Karpas-422 (cell line): ENCODE measurements at regions not wholly inside any gene's neighbourhood (a gene's known extent, or its start where the extent isn't known, plus 50 kb on each side); places are given as distances from the start of the nearest gene placed in this dataset.
"Not testable (repeated sequence)": the region's sequence is repeated elsewhere in the genome, so short reads cannot be mapped to it uniquely, and the experiment has no call there.

Experiments used
- DNase-seq: peaks from one replicate; pipeline ENCODE4 v3.0.0-alpha.2; 2015
- H2AFZ ChIP-seq: fragments of 200-600 bp; sonication (generic); 2 replicates; pipeline ENCODE4 v1.6.1; 2014; ENCODE audit warnings: antibody characterized with exemption, low read length, mixed read lengths
- H3K27ac ChIP-seq: fragments of 200-600 bp; sonication (generic); 2 replicates; pipeline ENCODE4 v1.5.1; 2014; ENCODE audit warnings: mild to moderate bottlenecking, low read length, moderate library complexity
- H3K27me3 ChIP-seq: fragments of 200-600 bp; sonication (generic); 2 replicates; pipeline ENCODE4 v1.6.1; 2014; ENCODE audit warnings: low read length, mixed read lengths
- H3K36me3 ChIP-seq: fragments of 200-600 bp; sonication (generic); 2 replicates; pipeline ENCODE4 v1.6.1; 2014; ENCODE audit warnings: low read length, mixed read lengths; ENCODE audit not compliant: insufficient read depth
- H3K4me1 ChIP-seq: fragments of 200-600 bp; sonication (generic); 2 replicates; pipeline ENCODE4 v1.6.1; 2014; ENCODE audit warnings: mild to moderate bottlenecking, low read length, mixed read lengths
- H3K4me2 ChIP-seq: fragments of 200-600 bp; sonication (generic); 2 replicates; pipeline ENCODE4 v1.6.1; 2014; ENCODE audit warnings: low read length, low read depth, mild to moderate bottlenecking; ENCODE audit not compliant: poor library complexity, severe bottlenecking
- H3K4me3 ChIP-seq: fragments of 200-600 bp; sonication (generic); 2 replicates; pipeline ENCODE4 v1.5.1; 2014; ENCODE audit warnings: mild to moderate bottlenecking, antibody characterized with exemption, low read length, mixed read lengths
- H3K79me2 ChIP-seq: fragments of 200-600 bp; sonication (generic); 2 replicates; pipeline ENCODE4 v1.6.1; 2014; ENCODE audit warnings: mild to moderate bottlenecking, low read length, mixed read lengths
- H3K9ac ChIP-seq: fragments of 200-600 bp; sonication (generic); 2 replicates; pipeline ENCODE4 v1.6.0; 2014; ENCODE audit warnings: low read length
- H3K9me2 ChIP-seq: fragments of 200-600 bp; sonication (generic), shearing (Covaris generic); replicated peaks from 2 replicates; pipeline ENCODE4 v1.6.0; 2014; ENCODE audit warnings: mild to moderate bottlenecking, low read length, moderate library complexity; ENCODE audit not compliant: insufficient read depth
- H3K9me3 ChIP-seq: fragments of 300-700, 200-600 bp; sonication (generic); 2 replicates; pipeline ENCODE4 v1.6.1; 2014; ENCODE audit warnings: low read length, mixed read lengths
- H4K20me1 ChIP-seq: fragments of 200-600 bp; sonication (generic); 2 replicates; pipeline ENCODE4 v1.6.1; 2014; ENCODE audit warnings: mild to moderate bottlenecking, antibody characterized with exemption, low read length, low read depth; ENCODE audit not compliant: insufficient read depth

GRCh38 chr14:97148021-97148420 is 350.8 kb downstream of the VRK1 start:
- H3K4me1 ChIP-seq, H3K9ac ChIP-seq, H4K20me1 ChIP-seq, H3K9me3 ChIP-seq, H3K9me2 ChIP-seq, H3K36me3 ChIP-seq, H3K4me2 ChIP-seq, H3K4me3 ChIP-seq, DNase-seq, H3K27ac ChIP-seq, H3K27me3 ChIP-seq, H2AFZ ChIP-seq, H3K79me2 ChIP-seq: not testable (repeated sequence)

DNA sequence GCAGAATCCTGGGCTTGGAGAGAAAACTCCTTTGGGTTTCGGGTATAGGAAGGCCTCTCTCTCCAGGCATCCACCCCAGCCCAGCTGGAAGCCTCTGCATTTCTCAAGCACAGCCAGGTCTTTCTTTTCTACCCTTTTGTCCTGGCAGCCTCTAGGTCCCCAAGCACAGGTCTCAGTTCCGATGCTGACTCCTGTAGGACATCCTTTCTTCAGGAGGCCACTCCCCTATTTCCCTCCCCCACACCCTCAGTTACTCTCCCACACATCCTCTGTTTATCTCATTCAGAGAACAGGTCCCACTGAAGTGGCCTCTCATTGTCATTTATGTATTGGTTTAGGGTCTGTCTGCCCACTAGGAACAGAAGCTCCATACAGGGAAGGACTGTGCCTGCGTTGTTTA is 352.6 kb downstream of the VRK1 start:
- H3K27ac ChIP-seq: no peak overlapping the region
- H3K9ac ChIP-seq: no peak overlapping the region
- no peaks in the 10 kb centered on the region for H4K20me1 ChIP-seq
- no peak overlapping the region for H2AFZ ChIP-seq
- no peaks in the 10 kb centered on the region for H3K79me2 ChIP-seq
- no peaks in the 10 kb centered on the region for H3K36me3 ChIP-seq
- H3K4me1 ChIP-seq: no peaks in the 10 kb centered on the region
- H3K27me3 ChIP-seq: no peaks in the 10 kb centered on the region; the same call in 1 of the 2 replicates
- no peaks in the 10 kb centered on the region for H3K9me3 ChIP-seq
- no peak overlapping the region for H3K4me3 ChIP-seq
- H3K9me2 ChIP-seq: no peaks in the 10 kb centered on the region
- DNase-seq: no peak
- H3K4me2 ChIP-seq: no peak overlapping the region

- no peaks in the 10 kb centered on the region; the same call in 1 of the 2 replicates for H3K27me3 ChIP-seq
- no peaks in the 10 kb centered on the region for H3K79me2 ChIP-seq
- H3K36me3 ChIP-seq: no peaks in the 10 kb centered on the region
- H3K4me1 ChIP-seq: no peaks in the 10 kb centered on the region
- no peaks in the 10 kb centered on the region for H4K20me1 ChIP-seq
- H3K9ac ChIP-seq: no peak overlapping the region
- H2AFZ ChIP-seq: no peak overlapping the region
- no peaks in the 10 kb centered on the region for H3K9me2 ChIP-seq
- H3K9me3 ChIP-seq: no peaks in the 10 kb centered on the region
- no peak overlapping the region for H3K27ac ChIP-seq
- H3K4me3 ChIP-seq: no peak overlapping the region
- no peak for DNase-seq
- no peak overlapping the region for H3K4me2 ChIP-seq
These were observed 356.3 kb downstream of the VRK1 start for GRCh38 chr14:97153527-97153926.

DNA sequence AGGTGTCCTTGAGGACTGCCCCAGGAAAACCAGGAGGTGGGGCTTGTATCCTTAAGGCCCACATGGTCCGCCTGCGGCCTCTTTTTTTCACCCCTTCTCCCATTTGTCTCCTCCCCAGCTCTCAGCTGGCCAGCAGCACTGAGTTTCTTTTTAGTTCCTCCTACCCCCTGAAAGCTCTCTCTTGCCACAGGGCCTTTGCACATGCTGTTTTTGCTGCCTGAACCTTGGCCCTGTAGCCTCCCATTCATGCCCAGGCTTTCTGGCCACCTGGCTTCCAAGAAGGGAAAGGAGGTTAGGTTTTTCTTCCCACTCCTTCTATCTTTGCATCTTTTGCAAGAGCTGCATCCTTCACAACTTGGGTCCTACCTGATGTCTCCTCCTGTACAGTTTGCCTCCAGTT is 358.1 kb downstream of the VRK1 start:
- Histone ChIP-seq H3K9me3 (peaks cover 3% of the 10 kb centered on the region; the same call in 1 of the 2 replicates), H4K20me1 (no peaks in the 10 kb centered on the region), H3K27me3 (no peaks in the 10 kb centered on the region; the same call in 1 of the 2 replicates), H3K27ac (no peak overlapping the region), H3K4me3 (no peak overlapping the region), H3K79me2 (no peaks in the 10 kb centered on the region), H2AFZ (no peak overlapping the region), H3K4me2 (no peak overlapping the region), H3K36me3 (no peaks in the 10 kb centered on the region), H3K9ac (no peak overlapping the region), H3K4me1 (no peaks in the 10 kb centered on the region), H3K9me2 (no peaks in the 10 kb centered on the region)
- DNase-seq: no peak

DNA sequence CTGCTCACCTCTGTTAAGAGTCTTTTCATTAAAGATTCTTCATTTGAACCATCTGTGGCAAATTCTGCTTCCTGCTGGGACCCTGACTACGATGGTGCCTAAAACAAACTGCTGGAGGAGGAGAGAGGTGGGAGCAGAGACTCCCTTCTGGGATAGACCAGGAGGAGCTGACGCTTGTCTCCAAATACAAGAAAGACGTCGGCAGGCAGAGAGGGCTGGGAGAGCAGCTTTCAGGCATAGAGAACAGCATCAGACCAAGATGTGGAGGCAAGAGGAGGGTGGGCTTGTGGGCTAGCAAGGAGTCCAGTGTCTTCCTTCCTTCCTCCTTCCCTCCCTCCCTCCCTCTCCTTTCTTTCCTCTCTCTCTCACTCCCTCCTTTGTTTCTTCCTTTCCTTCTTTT is 358.6 kb downstream of the VRK1 start:
- Histone ChIP-seq H3K4me3 (no peak overlapping the region), H3K4me2 (no peak overlapping the region), H3K9ac (no peak overlapping the region), H4K20me1 (no peaks in the 10 kb centered on the region), H3K27ac (no peak overlapping the region), H3K9me2 (no peaks in the 10 kb centered on the region), H3K27me3 (no peaks in the 10 kb centered on the region; the same call in 1 of the 2 replicates), H3K4me1 (no peaks in the 10 kb centered on the region), H3K36me3 (no peaks in the 10 kb centered on the region), H3K79me2 (no peaks in the 10 kb centered on the region), H3K9me3 (peaks cover 3% of the 10 kb centered on the region; the same call in 1 of the 2 replicates), H2AFZ (no peak overlapping the region)
- no peak for DNase-seq

- H3K27me3 ChIP-seq: no peaks in the 10 kb centered on the region; the same call in 1 of the 2 replicates
- DNase-seq: no peak
- no peaks in the 10 kb centered on the region for H4K20me1 ChIP-seq
- no peak overlapping the region for H2AFZ ChIP-seq
- no peak overlapping the region for H3K9ac ChIP-seq
- H3K9me3 ChIP-seq: peaks cover 3% of the 10 kb centered on the region; the same call in 1 of the 2 replicates
- H3K27ac ChIP-seq: no peak overlapping the region
- no peaks in the 10 kb centered on the region for H3K36me3 ChIP-seq
- no peaks in the 10 kb centered on the region for H3K79me2 ChIP-seq
- H3K4me2 ChIP-seq: no peak overlapping the region
- no peaks in the 10 kb centered on the region for H3K9me2 ChIP-seq
- no peak overlapping the region for H3K4me3 ChIP-seq
- H3K4me1 ChIP-seq: no peaks in the 10 kb centered on the region
These were observed 359.5 kb downstream of the VRK1 start for GRCh38 chr14:97156705-97157104.

- H3K4me1 ChIP-seq: no peaks in the 10 kb centered on the region
- DNase-seq: no peak
- no peak overlapping the region for H3K27ac ChIP-seq
- H3K27me3 ChIP-seq: no peaks in the 10 kb centered on the region; the same call in 1 of the 2 replicates
- H3K79me2 ChIP-seq: no peaks in the 10 kb centered on the region
- H3K4me3 ChIP-seq: no peak overlapping the region
- H3K9me2 ChIP-seq: no peaks in the 10 kb centered on the region
- H2AFZ ChIP-seq: no peak overlapping the region
- no peak overlapping the region for H3K4me2 ChIP-seq
- peaks cover 3% of the 10 kb centered on the region; the same call in 1 of the 2 replicates for H3K9me3 ChIP-seq
- H4K20me1 ChIP-seq: no peaks in the 10 kb centered on the region
- no peaks in the 10 kb centered on the region for H3K36me3 ChIP-seq
- H3K9ac ChIP-seq: no peak overlapping the region
These were observed 360.9 kb downstream of the VRK1 start for GRCh38 chr14:97158102-97158501.

DNA sequence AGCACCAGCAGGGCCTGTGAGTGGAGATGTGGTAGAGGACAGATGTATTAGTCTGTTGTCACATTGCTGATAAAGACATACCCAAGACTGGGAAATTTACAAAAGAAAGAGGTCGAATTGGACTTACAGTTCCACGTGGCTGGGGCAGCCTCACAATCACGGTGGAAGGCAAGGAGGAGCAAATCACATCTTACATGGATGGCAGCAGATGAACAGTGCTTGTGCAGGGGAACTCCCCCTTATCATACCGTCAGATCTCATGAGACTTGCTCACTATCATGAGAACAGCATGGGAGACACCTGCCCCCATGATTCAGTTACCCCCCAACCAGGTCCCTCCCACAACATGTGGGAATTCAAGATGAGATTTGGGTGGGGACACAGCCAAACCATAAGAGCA is 361.9 kb downstream of the VRK1 start:
- Histone ChIP-seq H3K9me3 (peaks cover 3% of the 10 kb centered on the region; the same call in 1 of the 2 replicates), H3K27ac (no peak overlapping the region), H3K4me2 (no peak overlapping the region)

GRCh38 chr14:97162621-97163020 is 365.4 kb downstream of the VRK1 start:
- no peak for DNase-seq
- Histone ChIP-seq H2AFZ (no peak overlapping the region), H3K36me3 (no peaks in the 10 kb centered on the region), H3K9ac (no peak overlapping the region), H3K4me3 (no peak overlapping the region), H3K9me3 (peaks cover 3% of the 10 kb centered on the region; the same call in 1 of the 2 replicates), H3K27ac (no peak overlapping the region), H3K4me1 (no peaks in the 10 kb centered on the region), H3K79me2 (no peaks in the 10 kb centered on the region), H3K9me2 (no peaks in the 10 kb centered on the region), H3K27me3 (no peaks in the 10 kb centered on the region; the same call in 1 of the 2 replicates), H3K4me2 (no peak overlapping the region), H4K20me1 (no peaks in the 10 kb centered on the region)

More for the DNA sequence above, 361.9 kb downstream of the VRK1 start:
- Histone ChIP-seq H2AFZ (no peak overlapping the region), H3K79me2 (no peaks in the 10 kb centered on the region), H3K4me3 (no peak overlapping the region), H4K20me1 (no peaks in the 10 kb centered on the region), H3K9ac (no peak overlapping the region), H3K36me3 (no peaks in the 10 kb centered on the region), H3K9me2 (no peaks in the 10 kb centered on the region), H3K4me1 (no peaks in the 10 kb centered on the region), H3K27me3 (no peaks in the 10 kb centered on the region; the same call in 1 of the 2 replicates)
- DNase-seq: no peak
